PFSK-1 (cell line): ENCODE measurements at regions not wholly inside any gene's neighbourhood (a gene's known extent, or its start where the extent isn't known, plus 50 kb on each side); places are given as distances from the start of the nearest gene placed in this dataset.

Experiments
- FOXP2 ChIP-seq: optimal IDR thresholded peaks from 2 replicates; pipeline ENCODE3; 2011; ENCODE audit warnings: borderline replicate concordance, control low read depth, inconsistent platforms; ENCODE audit not compliant: insufficient read depth; ENCODE audit errors: extremely low read length, extremely low read depth
- POLR2AphosphoS5 ChIP-seq: IDR thresholded peaks from 2 replicates; pipeline ENCODE4 v1.6.1; 2012; ENCODE audit warnings: low read depth, mild to moderate bottlenecking, control low read depth, low read length, moderate library complexity
- SIN3A ChIP-seq: IDR thresholded peaks from 2 replicates; pipeline ENCODE4 v1.6.1; 2012; ENCODE audit warnings: mild to moderate bottlenecking, low read length, moderate library complexity, borderline replicate concordance; ENCODE audit not compliant: insufficient read depth
- TAF1 ChIP-seq: IDR thresholded peaks from 2 replicates; pipeline ENCODE4 v1.6.1; 2012; ENCODE audit warnings: low read length, control low read depth, borderline replicate concordance; ENCODE audit not compliant: insufficient read depth
- TF ChIP-seq, protein P1 (sequence below), 2 experiments: IDR thresholded peaks; 2 replicates each; pipeline versions ENCODE4 v1.6.1 to v1.8.0; 2011 to 2012; ENCODE audit warnings: low read depth in 2 of 2, low read length in 2 of 2, control low read depth in 1 of 2, inconsistent platforms in 1 of 2, mild to moderate bottlenecking in 1 of 2, moderate library complexity in 1 of 2; ENCODE audit not compliant: insufficient read depth in 1 of 2

DNA sequence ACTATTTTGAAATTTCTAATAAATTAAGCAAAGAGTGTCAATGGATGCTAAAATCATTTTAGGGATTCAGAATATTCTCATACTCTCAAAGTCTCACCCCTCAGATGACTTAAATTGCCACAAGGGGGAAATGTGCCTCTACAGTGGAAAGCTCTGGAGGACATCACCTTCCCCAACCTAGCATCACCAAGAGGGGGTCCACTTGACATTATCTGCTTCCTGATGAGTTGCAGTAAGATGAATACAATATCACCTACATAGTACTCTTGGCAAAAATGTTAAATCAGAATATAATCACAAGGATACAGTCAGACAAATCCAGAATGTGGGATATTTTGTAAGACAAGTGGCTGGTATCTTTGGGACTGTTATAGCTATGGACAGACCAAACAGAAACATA, 290.1 kb downstream of the MFSD1 start:
- TF ChIP-seq FOXP2 (no peak), SIN3A (no peak), POLR2AphosphoS5 (no peak), TAF1 (no peak)
- TF ChIP-seq, protein P1, sequence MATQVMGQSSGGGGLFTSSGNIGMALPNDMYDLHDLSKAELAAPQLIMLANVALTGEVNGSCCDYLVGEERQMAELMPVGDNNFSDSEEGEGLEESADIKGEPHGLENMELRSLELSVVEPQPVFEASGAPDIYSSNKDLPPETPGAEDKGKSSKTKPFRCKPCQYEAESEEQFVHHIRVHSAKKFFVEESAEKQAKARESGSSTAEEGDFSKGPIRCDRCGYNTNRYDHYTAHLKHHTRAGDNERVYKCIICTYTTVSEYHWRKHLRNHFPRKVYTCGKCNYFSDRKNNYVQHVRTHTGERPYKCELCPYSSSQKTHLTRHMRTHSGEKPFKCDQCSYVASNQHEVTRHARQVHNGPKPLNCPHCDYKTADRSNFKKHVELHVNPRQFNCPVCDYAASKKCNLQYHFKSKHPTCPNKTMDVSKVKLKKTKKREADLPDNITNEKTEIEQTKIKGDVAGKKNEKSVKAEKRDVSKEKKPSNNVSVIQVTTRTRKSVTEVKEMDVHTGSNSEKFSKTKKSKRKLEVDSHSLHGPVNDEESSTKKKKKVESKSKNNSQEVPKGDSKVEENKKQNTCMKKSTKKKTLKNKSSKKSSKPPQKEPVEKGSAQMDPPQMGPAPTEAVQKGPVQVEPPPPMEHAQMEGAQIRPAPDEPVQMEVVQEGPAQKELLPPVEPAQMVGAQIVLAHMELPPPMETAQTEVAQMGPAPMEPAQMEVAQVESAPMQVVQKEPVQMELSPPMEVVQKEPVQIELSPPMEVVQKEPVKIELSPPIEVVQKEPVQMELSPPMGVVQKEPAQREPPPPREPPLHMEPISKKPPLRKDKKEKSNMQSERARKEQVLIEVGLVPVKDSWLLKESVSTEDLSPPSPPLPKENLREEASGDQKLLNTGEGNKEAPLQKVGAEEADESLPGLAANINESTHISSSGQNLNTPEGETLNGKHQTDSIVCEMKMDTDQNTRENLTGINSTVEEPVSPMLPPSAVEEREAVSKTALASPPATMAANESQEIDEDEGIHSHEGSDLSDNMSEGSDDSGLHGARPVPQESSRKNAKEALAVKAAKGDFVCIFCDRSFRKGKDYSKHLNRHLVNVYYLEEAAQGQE (IDR thresholded peaks at IDR 0.05; ENCODE audit: insufficient read depth in 1 of 2, low read depth in 2 of 2, low read length in 2 of 2), result no peak

DNA sequence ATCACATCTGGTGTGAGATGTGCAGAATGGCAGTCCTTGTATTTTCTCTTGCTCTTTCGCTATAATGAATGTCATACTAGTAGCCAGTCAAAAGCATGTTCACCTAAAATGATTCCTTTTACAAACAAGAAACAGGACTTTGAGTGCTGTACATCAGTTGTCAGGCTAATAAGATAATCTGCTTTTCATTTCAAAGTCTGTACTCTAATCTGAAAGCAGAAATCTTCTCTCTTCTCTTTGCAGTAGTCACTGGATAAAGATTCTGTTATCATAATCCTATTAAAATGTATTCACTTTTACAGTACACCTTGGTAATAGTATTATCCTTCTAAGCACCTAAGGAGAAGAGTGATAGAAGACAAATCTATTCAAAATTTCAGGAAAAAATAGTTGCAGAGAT, 300.1 kb downstream of the MFSD1 start:
- TF ChIP-seq FOXP2, result no peak
- TF ChIP-seq POLR2AphosphoS5, result no peak
- no peak for TF ChIP-seq TAF1
- no peak for TF ChIP-seq SIN3A
- TF ChIP-seq, protein P1 (IDR thresholded peaks at IDR 0.05; ENCODE audit: insufficient read depth in 1 of 2, low read depth in 2 of 2, low read length in 2 of 2), result no peak

DNA sequence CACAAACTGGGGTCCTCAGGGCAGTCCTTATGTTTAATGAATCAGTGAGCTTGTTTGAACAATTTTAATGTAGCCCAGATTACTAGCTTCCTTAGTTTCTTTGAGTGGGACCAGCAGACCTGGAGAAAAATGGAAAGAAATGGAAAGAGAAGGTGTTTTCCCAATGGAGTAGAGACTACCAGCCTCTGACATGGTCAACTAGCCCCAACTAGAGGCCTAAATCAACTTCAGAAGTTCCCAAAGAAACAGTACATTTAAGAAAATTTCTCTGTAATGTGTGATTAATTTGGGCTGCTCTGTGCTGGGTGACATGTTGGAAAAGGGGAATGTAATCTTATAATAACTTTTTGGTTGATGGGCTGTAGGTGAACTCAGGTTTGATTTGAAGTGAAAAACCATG, 310.9 kb downstream of the MFSD1 start:
- TF ChIP-seq TAF1 (no peak), FOXP2 (no peak), POLR2AphosphoS5 (no peak), SIN3A (no peak)
- TF ChIP-seq, protein P1 (IDR thresholded peaks at IDR 0.05; ENCODE audit: insufficient read depth in 1 of 2, low read depth in 2 of 2, low read length in 2 of 2), result no peak

DNA sequence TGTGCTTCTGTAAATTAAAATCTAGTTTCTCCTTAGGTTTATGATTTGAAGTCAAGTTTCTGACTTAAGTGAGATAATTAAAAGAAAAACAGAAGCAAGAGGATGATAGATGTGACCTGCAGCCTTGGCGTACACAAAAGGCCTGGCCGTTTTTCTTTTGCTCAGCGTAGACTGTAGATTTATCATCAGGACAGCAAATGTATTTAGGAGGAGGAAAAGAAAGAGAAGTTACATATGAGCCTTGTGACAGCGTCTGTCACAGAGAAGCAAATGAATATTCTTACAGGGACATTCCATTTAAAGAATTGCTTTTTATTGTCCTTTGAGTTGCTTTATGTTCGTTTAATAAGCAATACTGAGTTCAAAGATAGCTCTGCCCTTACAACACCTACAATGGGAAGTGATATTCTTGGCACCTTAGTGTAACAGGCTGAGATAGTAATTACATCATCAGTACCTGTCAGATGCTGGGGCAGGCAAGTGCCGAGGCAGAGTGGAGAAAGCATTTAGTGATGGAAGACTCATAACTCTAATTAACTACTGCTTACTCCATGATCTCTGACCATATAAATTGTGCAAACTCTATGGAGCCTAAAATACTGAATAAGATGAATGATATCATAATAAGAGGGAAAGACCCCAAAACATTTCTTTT, 311.5 kb downstream of the MFSD1 start:
- TF ChIP-seq POLR2AphosphoS5 (no peak), TAF1 (no peak), SIN3A (no peak), FOXP2 (no peak)
- TF ChIP-seq, protein P1 (IDR thresholded peaks at IDR 0.05; ENCODE audit: insufficient read depth in 1 of 2, low read depth in 2 of 2, low read length in 2 of 2), result no peak

DNA sequence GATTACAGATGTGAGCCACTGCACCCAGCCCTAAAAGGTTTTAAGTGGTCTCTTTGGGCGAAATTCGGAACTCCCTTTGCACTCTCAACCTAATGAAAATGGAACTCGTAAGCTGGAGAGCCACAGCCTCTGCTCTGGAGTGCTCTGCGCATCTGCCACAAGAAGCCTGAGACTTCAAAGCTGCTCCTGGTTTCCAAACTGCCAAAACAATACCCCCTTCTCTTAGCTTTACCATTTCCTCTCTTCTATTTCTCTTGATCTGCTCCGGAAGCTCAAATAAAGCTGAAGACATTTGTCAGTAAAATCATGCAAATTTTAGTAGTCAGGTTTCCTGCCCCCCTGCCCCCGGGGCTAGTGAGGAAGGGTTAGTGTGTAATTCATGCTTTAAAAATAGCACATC, 312.7 kb downstream of the MFSD1 start:
- TF ChIP-seq SIN3A (no peak), POLR2AphosphoS5 (no peak), FOXP2 (no peak), TAF1 (no peak)
- TF ChIP-seq, protein P1 (IDR thresholded peaks at IDR 0.05; ENCODE audit: insufficient read depth in 1 of 2, low read depth in 2 of 2, low read length in 2 of 2), result no peak
